Astrocyte (in vitro differentiated cells and primary cell): ENCODE measurements at regions not wholly inside any gene's neighbourhood (a gene's known extent, or its start where the extent isn't known, plus 50 kb on each side); places are given as distances from the start of the nearest gene placed in this dataset.
A peak's percentile ranks its signal among the peaks of the same experiment; 100 is the strongest.

Experiments used
- DNase-seq: peaks from one replicate; pipeline ENCODE4 v3.0.0-alpha.2; 2010; ENCODE audit warnings: low read depth
- FAIRE-seq: peaks from 2 replicates; lab custom pipeline; 2011; peaks lifted over from hg19 to GRCh38; lab: Jason Lieb, UNC
- H2AFZ ChIP-seq: 2 replicates; pipeline ENCODE4 v1.6.0; 2012; ENCODE audit warnings: low read depth, low read length, inconsistent platforms
- H3K27ac ChIP-seq: 2 replicates; pipeline ENCODE4 v1.5.1; 2011; ENCODE audit warnings: low read depth, low read length, inconsistent platforms
- H3K27me3 ChIP-seq: 2 replicates; pipeline ENCODE4 v1.6.0; 2011; ENCODE audit warnings: low read length, inconsistent platforms; ENCODE audit not compliant: insufficient read depth
- H3K36me3 ChIP-seq: 2 replicates; pipeline ENCODE4 v1.5.1; 2011; ENCODE audit warnings: low read length, inconsistent platforms; ENCODE audit not compliant: insufficient read depth
- H3K4me1 ChIP-seq: 2 replicates; pipeline ENCODE4 v1.5.1; 2011; ENCODE audit warnings: low read length, inconsistent platforms; ENCODE audit not compliant: insufficient read depth
- H3K4me2 ChIP-seq: 2 replicates; pipeline ENCODE4 v1.6.0; 2012; ENCODE audit warnings: low read length, inconsistent platforms
- H3K4me3 ChIP-seq: 2 replicates; pipeline ENCODE4 v1.5.1; 2011; ENCODE audit warnings: low read depth, mild to moderate bottlenecking, low read length, inconsistent platforms; ENCODE audit not compliant: insufficient read depth
- H3K79me2 ChIP-seq: 2 replicates; pipeline ENCODE4 v1.6.0; 2012; ENCODE audit warnings: mild to moderate bottlenecking, low read length, inconsistent platforms; ENCODE audit not compliant: insufficient read depth
- H3K9ac ChIP-seq: 2 replicates; pipeline ENCODE4 v1.6.0; 2012; ENCODE audit warnings: mild to moderate bottlenecking, low read length, inconsistent platforms
- H3K9me3 ChIP-seq: 2 replicates; pipeline ENCODE4 v1.5.1; 2012; ENCODE audit warnings: low read depth, mild to moderate bottlenecking, low read length, inconsistent platforms; ENCODE audit not compliant: insufficient read depth
- H4K20me1 ChIP-seq: 2 replicates; pipeline ENCODE4 v1.6.0; 2012; ENCODE audit warnings: low read length, inconsistent platforms; ENCODE audit not compliant: insufficient read depth
- H3K27ac Mint-ChIP-seq: one replicate; pipeline ENCODE4 v1.8.0; 2021; ENCODE audit warnings: mild to moderate bottlenecking, mixed read lengths; ENCODE audit not compliant: unreplicated experiment
- H3K27me3 Mint-ChIP-seq: one replicate; pipeline ENCODE4 v1.8.0; 2021; ENCODE audit warnings: low read depth, mixed read lengths; ENCODE audit not compliant: unreplicated experiment
- H3K36me3 Mint-ChIP-seq: one replicate; pipeline ENCODE4 v1.8.0; 2021; ENCODE audit warnings: low read depth, mixed read lengths; ENCODE audit not compliant: unreplicated experiment
- H3K4me1 Mint-ChIP-seq: one replicate; pipeline ENCODE4 v1.8.0; 2021; ENCODE audit warnings: low read depth, mixed read lengths; ENCODE audit not compliant: unreplicated experiment
- H3K4me3 Mint-ChIP-seq: one replicate; pipeline ENCODE4 v1.8.0; 2021; ENCODE audit warnings: mild to moderate bottlenecking, moderate library complexity, mixed read lengths; ENCODE audit not compliant: unreplicated experiment
- H3K9me3 Mint-ChIP-seq: one replicate; pipeline ENCODE4 v1.8.0; 2021; ENCODE audit warnings: mild to moderate bottlenecking, mixed read lengths; ENCODE audit not compliant: unreplicated experiment
- EZH2 ChIP-seq: IDR thresholded peaks from 2 replicates; pipeline ENCODE4 v1.6.1; 2012; ENCODE audit warnings: mild to moderate bottlenecking, low read length, inconsistent platforms; ENCODE audit not compliant: insufficient read depth
- TF ChIP-seq, protein P1 (sequence below): IDR thresholded peaks from 2 replicates; pipeline ENCODE4 v1.5.1; 2011; ENCODE audit warnings: low read depth, mild to moderate bottlenecking, inconsistent platforms, low read length, moderate library complexity; ENCODE audit not compliant: insufficient read depth

DNA sequence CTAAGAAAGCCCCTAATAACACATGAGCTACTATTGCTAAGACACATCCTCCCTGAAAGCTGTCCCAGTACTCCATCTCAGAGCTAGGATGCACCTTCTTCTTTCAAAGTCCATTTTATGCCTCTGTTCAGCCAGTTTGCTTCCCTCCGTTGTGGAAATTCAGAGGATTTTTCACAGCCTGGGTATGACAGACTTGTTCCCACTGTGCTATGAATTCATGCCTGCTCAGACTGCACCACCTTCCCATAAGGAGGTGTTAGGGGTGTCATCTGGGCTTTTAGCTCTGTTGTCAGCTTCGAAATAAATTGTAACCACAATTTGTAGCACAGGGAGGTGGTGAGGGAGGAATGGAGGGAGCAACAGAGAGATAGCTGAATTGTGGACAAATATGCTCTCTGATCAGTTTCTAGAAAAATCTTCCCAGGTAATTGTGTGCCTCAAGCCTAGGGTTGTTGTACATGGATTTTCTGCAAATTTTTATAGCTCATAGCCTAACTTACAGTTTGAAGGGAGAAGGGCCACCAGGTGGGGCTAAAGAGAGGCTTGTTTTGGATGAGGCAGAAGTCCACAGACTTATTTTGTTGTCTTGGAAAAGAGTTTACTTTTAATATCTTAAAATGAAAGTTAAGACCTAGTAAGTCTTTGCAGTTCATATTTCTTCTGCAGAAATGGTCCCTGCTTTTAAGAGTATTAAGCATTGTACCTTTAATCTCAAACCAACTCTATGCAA is 462.0 kb downstream of the PDCD6IP start:
- Histone ChIP-seq H3K36me3 (no peaks in the 10 kb centered on the region), H4K20me1 (no peaks in the 10 kb centered on the region), H3K9ac (no peak overlapping the region), H3K4me2 (peak overlapping the region; percentile 72), H3K4me1 (peaks cover 12% of the 10 kb centered on the region), H3K79me2 (no peaks in the 10 kb centered on the region), H2AFZ (peak overlapping the region; percentile 36), H3K9me3 (no peaks in the 10 kb centered on the region), H3K27me3 (no peaks in the 10 kb centered on the region), H3K4me3 (no peak overlapping the region), H3K27ac (no peak overlapping the region)
- H3K27me3 Mint-ChIP-seq, result peaks cover 1% of the 10 kb centered on the region
- H3K27ac Mint-ChIP-seq, result peak overlapping the region; percentile 86
- peak; percentile 13 for DNase-seq
- no peak overlapping the region for H3K4me3 Mint-ChIP-seq
- TF ChIP-seq EZH2, result no peak
- TF ChIP-seq, protein P1, sequence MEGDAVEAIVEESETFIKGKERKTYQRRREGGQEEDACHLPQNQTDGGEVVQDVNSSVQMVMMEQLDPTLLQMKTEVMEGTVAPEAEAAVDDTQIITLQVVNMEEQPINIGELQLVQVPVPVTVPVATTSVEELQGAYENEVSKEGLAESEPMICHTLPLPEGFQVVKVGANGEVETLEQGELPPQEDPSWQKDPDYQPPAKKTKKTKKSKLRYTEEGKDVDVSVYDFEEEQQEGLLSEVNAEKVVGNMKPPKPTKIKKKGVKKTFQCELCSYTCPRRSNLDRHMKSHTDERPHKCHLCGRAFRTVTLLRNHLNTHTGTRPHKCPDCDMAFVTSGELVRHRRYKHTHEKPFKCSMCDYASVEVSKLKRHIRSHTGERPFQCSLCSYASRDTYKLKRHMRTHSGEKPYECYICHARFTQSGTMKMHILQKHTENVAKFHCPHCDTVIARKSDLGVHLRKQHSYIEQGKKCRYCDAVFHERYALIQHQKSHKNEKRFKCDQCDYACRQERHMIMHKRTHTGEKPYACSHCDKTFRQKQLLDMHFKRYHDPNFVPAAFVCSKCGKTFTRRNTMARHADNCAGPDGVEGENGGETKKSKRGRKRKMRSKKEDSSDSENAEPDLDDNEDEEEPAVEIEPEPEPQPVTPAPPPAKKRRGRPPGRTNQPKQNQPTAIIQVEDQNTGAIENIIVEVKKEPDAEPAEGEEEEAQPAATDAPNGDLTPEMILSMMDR, result peak; percentile 71
- no peaks in the 10 kb centered on the region for H3K36me3 Mint-ChIP-seq
- FAIRE-seq, result no peak
- H3K4me1 Mint-ChIP-seq, result peaks cover 29% of the 10 kb centered on the region
- no peaks in the 10 kb centered on the region for H3K9me3 Mint-ChIP-seq

DNA sequence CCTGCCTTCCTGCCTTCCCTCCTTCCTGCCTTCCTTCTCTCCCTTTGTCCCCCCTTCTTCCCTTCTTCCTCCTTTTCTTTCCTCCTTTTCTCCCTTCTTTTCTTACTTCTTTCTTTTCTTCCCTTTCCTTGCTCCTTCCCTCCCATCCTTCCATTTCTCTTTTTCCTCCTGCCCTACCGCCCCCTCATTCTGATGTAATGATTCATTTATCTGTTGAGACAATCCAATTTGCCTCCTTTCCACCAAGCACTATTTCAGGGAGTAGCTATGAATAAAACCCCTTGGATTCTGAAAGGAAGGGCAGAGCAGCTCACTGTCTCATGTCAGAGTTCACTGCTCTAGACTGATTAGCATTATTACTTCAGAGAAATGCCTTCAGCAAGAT is 462.6 kb downstream of the PDCD6IP start:
- Histone ChIP-seq H3K9ac (no peak overlapping the region), H3K27ac (no peak overlapping the region), H3K4me1 (peaks cover 12% of the 10 kb centered on the region), H3K79me2 (no peaks in the 10 kb centered on the region), H3K27me3 (no peaks in the 10 kb centered on the region), H4K20me1 (no peaks in the 10 kb centered on the region), H3K9me3 (no peaks in the 10 kb centered on the region), H3K36me3 (no peaks in the 10 kb centered on the region), H3K4me2 (peak overlapping the region; percentile 72), H3K4me3 (no peak overlapping the region), H2AFZ (peak overlapping the region; percentile 36)
- FAIRE-seq (no peak), DNase-seq (peak; percentile 3)
- H3K36me3 Mint-ChIP-seq, result no peaks in the 10 kb centered on the region
- TF ChIP-seq, protein P1, result no peak
- no peak for TF ChIP-seq EZH2
- no peak overlapping the region for H3K4me3 Mint-ChIP-seq
- peaks cover 29% of the 10 kb centered on the region for H3K4me1 Mint-ChIP-seq
- H3K27ac Mint-ChIP-seq, result peak overlapping the region; percentile 86
- H3K9me3 Mint-ChIP-seq, result no peaks in the 10 kb centered on the region
- peaks cover 1% of the 10 kb centered on the region for H3K27me3 Mint-ChIP-seq

GRCh38 chr3:34263101-34263621 is 464.7 kb downstream of the PDCD6IP start:
- TF ChIP-seq, protein P1, result no peak
- TF ChIP-seq EZH2, result no peak
- DNase-seq (no peak), FAIRE-seq (no peak)
- Mint-ChIP-seq H3K27me3 (peaks cover 1% of the 10 kb centered on the region), H3K4me1 (peaks cover 36% of the 10 kb centered on the region), H3K27ac (no peak overlapping the region), H3K4me3 (no peak overlapping the region), H3K36me3 (no peaks in the 10 kb centered on the region), H3K9me3 (no peaks in the 10 kb centered on the region)
- no peaks in the 10 kb centered on the region for H3K9me3 ChIP-seq
- no peak overlapping the region for H3K9ac ChIP-seq
- no peak overlapping the region for H3K4me3 ChIP-seq
- H3K4me2 ChIP-seq, result no peak overlapping the region
- no peak overlapping the region for H2AFZ ChIP-seq
- no peak overlapping the region for H3K27ac ChIP-seq
- H3K79me2 ChIP-seq, result no peaks in the 10 kb centered on the region
- no peaks in the 10 kb centered on the region for H3K36me3 ChIP-seq
- no peaks in the 10 kb centered on the region for H4K20me1 ChIP-seq
- H3K4me1 ChIP-seq, result peaks cover 12% of the 10 kb centered on the region
- H3K27me3 ChIP-seq, result no peaks in the 10 kb centered on the region
